ENCODE measurements at regions not wholly inside any gene's neighbourhood (a gene's known extent, or its start where the extent isn't known, plus 50 kb on each side); places are given as distances from the start of the nearest gene placed in this dataset.

- TF ChIP-seq CTCF (IDR thresholded peaks at IDR 0.05 in 2 of 3, conservative IDR thresholded peaks at IDR 0.05 in 1 of 3; ENCODE audit: insufficient read depth in 2 of 3, low read depth in 1 of 3, low read length in 3 of 3) = no peak
- TF ChIP-seq POLR2A (conservative IDR thresholded peaks at IDR 0.05) = no peak
- no peak for TF ChIP-seq PHF8 (IDR thresholded peaks at IDR 0.05; ENCODE audit: borderline replicate concordance, low read length)
- TF ChIP-seq SMC3 (conservative IDR thresholded peaks at IDR 0.05; ENCODE audit: insufficient read depth, low read depth, low read length) = no peak
- TF ChIP-seq ZNF586 (CRISPR knock-in tag; conservative IDR thresholded peaks at IDR 0.05) = no peak
- TF ChIP-seq PHF20 (IDR thresholded peaks at IDR 0.05; ENCODE audit: partially characterized antibody) = no peak
- TF ChIP-seq CBX2 (IDR thresholded peaks at IDR 0.05; ENCODE audit: insufficient read depth, low read length, poor library complexity, severe bottlenecking) = no peak
- no peak for TF ChIP-seq SMARCA5 (IDR thresholded peaks at IDR 0.05)
- TF ChIP-seq ZNF121 (CRISPR knock-in tag; conservative IDR thresholded peaks at IDR 0.05) = no peak
Measured at GRCh38 chr6:115717062-115717461, 343.6 kb downstream of the FRK start.

All from K562 (cell line).